ENCODE measurements at regions not wholly inside any gene's neighbourhood (a gene's known extent, or its start where the extent isn't known, plus 50 kb on each side); places are given as distances from the start of the nearest gene placed in this dataset.

DNA sequence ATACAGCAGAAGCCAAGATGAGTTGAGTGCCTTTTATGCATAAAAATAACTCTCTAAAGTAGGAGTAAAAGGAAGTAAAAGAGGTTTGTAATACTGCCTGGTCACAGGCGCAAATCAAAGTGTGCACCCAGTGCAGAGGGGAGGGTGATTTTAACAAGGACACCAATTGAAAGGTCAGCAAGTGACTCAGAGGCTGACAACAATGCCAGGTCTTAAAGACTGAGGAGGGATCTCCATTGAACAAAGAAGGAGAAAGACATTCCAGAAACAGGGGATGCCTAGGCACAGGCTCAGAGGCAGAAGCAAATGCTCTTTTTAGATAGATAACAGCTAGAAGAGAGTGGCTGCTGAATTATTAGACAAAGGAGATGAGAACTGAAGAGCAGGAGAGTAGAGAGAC is 297.4 kb upstream of the VCX start:
- Mint-ChIP-seq H3K4me3 (ENCODE audit: low read depth, unreplicated experiment) (no peak overlapping the region), H3K36me3 (ENCODE audit: insufficient read depth, unreplicated experiment) (no peaks in the 10 kb centered on the region), H3K27me3 (ENCODE audit: unreplicated experiment) (no peaks in the 10 kb centered on the region), H3K9me3 (ENCODE audit: low read depth, unreplicated experiment) (peaks cover 13% of the 10 kb centered on the region), H3K27ac (ENCODE audit: unreplicated experiment) (no peak overlapping the region), H3K4me1 (ENCODE audit: low read depth, unreplicated experiment) (no peaks in the 10 kb centered on the region)
- DNase-seq, result no peak
- CTCF ChIA-PET, result no interaction called here
- TF ChIP-seq, protein P1, sequence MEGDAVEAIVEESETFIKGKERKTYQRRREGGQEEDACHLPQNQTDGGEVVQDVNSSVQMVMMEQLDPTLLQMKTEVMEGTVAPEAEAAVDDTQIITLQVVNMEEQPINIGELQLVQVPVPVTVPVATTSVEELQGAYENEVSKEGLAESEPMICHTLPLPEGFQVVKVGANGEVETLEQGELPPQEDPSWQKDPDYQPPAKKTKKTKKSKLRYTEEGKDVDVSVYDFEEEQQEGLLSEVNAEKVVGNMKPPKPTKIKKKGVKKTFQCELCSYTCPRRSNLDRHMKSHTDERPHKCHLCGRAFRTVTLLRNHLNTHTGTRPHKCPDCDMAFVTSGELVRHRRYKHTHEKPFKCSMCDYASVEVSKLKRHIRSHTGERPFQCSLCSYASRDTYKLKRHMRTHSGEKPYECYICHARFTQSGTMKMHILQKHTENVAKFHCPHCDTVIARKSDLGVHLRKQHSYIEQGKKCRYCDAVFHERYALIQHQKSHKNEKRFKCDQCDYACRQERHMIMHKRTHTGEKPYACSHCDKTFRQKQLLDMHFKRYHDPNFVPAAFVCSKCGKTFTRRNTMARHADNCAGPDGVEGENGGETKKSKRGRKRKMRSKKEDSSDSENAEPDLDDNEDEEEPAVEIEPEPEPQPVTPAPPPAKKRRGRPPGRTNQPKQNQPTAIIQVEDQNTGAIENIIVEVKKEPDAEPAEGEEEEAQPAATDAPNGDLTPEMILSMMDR (IDR thresholded peaks at IDR 0.05; ENCODE audit: unreplicated experiment), result no peak
- intact Hi-C loops (cut with micrococcal nuclease; ENCODE audit: unreplicated experiment), result no loop called here
- BruUV-seq (replicated peaks), result no TSS peak

DNA sequence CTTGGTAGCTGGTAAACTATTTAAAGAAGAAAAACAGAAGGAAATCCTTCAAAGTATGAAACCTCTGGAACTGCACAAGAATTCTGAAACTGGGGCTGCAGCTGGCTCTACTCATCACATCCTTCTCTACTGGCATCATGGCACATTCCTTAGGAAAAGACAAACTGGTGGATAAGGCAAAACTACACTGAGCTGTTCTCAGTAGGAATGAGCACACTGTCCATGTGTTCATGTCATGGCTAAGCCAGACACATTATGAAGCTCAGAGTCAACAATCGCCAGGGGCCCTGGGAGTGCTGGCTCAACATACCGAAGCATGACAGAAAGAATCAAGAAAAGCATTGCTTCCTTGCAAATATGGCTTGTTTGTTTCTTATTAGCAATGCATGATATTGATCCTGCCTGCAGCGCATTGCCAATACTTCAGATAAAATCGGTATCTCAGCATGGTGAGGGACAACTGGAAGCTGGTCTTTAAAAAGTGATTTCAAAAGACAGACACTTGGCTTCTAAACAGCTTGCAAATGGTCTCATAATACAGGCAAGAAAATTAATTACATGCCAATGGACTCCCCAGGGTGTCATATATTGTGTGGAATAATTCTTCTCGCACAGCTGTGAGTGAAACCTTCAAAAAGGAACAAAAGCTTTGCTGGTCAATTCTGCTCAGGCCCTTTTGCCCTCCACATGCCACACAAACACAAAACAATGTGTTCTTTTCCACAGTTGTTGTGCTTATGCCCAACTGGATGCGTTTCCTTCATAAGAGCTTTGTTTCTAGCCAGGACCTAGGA is 300.2 kb upstream of the VCX start:
- CTCF ChIA-PET, result no interaction called here
- TF ChIP-seq, protein P1 (IDR thresholded peaks at IDR 0.05; ENCODE audit: unreplicated experiment), result no peak
- H3K36me3 Mint-ChIP-seq (ENCODE audit: insufficient read depth, unreplicated experiment), result no peaks in the 10 kb centered on the region
- DNase-seq, result no peak
- no peaks in the 10 kb centered on the region for H3K4me1 Mint-ChIP-seq (ENCODE audit: low read depth, unreplicated experiment)
- H3K27me3 Mint-ChIP-seq (ENCODE audit: unreplicated experiment), result no peaks in the 10 kb centered on the region
- peaks cover 17% of the 10 kb centered on the region for H3K9me3 Mint-ChIP-seq (ENCODE audit: low read depth, unreplicated experiment)
- intact Hi-C loops (cut with micrococcal nuclease; ENCODE audit: unreplicated experiment), result no loop called here
- BruUV-seq (replicated peaks), result no TSS peak
- H3K27ac Mint-ChIP-seq (ENCODE audit: unreplicated experiment), result no peak overlapping the region
- no peak overlapping the region for H3K4me3 Mint-ChIP-seq (ENCODE audit: low read depth, unreplicated experiment)

DNA sequence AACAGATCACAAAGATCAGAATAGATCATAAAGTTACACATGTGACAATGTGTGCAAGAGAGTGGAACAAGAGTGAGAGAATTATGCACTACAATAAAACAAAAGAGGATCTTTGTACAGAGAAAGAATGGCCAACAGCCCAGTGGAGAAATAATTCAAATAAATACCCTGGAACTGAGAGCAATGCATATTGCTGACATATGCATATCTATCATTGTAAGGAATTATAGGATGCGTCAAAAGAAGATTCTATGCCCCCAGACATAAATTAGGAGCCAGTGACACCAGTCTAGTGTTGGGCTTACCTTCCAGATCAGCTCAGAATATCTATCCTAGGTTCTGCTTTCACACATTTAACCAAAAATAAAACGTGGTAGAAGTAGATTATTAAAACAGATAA is 320.1 kb upstream of the VCX start:
- no TSS peak for BruUV-seq (replicated peaks)
- Mint-ChIP-seq H3K27ac (ENCODE audit: unreplicated experiment) (no peak overlapping the region), H3K27me3 (ENCODE audit: unreplicated experiment) (no peaks in the 10 kb centered on the region), H3K4me1 (ENCODE audit: low read depth, unreplicated experiment) (no peaks in the 10 kb centered on the region), H3K36me3 (ENCODE audit: insufficient read depth, unreplicated experiment) (no peaks in the 10 kb centered on the region), H3K9me3 (ENCODE audit: low read depth, unreplicated experiment) (peaks cover 13% of the 10 kb centered on the region), H3K4me3 (ENCODE audit: low read depth, unreplicated experiment) (no peak overlapping the region)
- intact Hi-C loops (cut with micrococcal nuclease; ENCODE audit: unreplicated experiment), result no loop called here
- TF ChIP-seq, protein P1 (IDR thresholded peaks at IDR 0.05; ENCODE audit: unreplicated experiment), result no peak
- CTCF ChIA-PET, result no interaction called here
- DNase-seq, result no peak

DNA sequence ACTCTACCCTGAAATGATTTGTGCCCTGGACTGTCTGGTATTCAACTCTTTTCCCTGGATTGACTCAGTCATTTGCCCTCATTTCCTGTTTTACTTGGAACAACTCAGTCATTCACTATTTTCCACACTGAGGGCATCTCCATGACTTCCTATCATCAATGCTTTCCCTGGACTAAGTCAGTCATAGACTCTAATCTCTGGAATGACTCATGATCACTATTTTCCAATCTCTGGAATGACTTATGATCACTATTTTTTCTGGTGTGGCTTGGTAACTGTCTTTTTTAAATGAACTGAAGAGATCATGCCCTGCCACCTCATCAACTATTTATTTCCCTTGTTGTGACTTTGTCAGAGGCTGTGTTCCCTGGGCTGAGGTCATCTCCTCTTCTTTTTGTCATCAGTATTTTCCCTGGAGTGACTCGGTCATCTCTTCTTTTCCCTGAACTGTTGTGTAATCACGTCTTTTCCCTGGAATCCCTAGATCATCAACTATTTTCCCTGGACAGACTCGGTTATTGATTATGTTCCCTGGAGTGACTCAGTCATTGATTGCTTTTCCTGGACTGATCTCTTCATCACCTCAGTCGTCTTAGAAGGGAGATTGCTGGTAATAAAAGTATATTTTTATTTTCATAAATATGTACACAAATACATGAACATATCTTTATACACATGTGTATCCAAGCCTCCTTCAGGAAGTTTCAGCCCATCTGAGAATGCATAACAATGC is 327.1 kb upstream of the VCX start:
- Mint-ChIP-seq H3K4me3 (ENCODE audit: low read depth, unreplicated experiment) (no peak overlapping the region), H3K27me3 (ENCODE audit: unreplicated experiment) (no peaks in the 10 kb centered on the region), H3K9me3 (ENCODE audit: low read depth, unreplicated experiment) (peaks cover 7% of the 10 kb centered on the region), H3K27ac (ENCODE audit: unreplicated experiment) (no peak overlapping the region), H3K4me1 (ENCODE audit: low read depth, unreplicated experiment) (no peaks in the 10 kb centered on the region), H3K36me3 (ENCODE audit: insufficient read depth, unreplicated experiment) (no peaks in the 10 kb centered on the region)
- no peak for DNase-seq
- BruUV-seq (replicated peaks), result no TSS peak
- TF ChIP-seq, protein P1 (IDR thresholded peaks at IDR 0.05; ENCODE audit: unreplicated experiment), result no peak
- intact Hi-C loops (cut with micrococcal nuclease; ENCODE audit: unreplicated experiment), result no loop called here
- CTCF ChIA-PET, result no interaction called here
